Natural killer cell (primary cell): ENCODE measurements at regions not wholly inside any gene's neighbourhood (a gene's known extent, or its start where the extent isn't known, plus 50 kb on each side); places are given as distances from the start of the nearest gene placed in this dataset.

Source experiments
- ATAC-seq, 3 donors: fragments of 150-1000 bp in 2 of 3; fragments of 200-7000 bp in 1 of 3; cut with Tn5 transposase; 1 replicate in 1 of 3; 2 replicates in 2 of 3; pipeline ENCODE4 v1.10.0; 2021; ENCODE audit warnings: mild to moderate bottlenecking in 2 of 3, moderate library complexity in 2 of 3
- DNase-seq, 2 donors: peaks; one replicate each; pipeline versions ENCODE4 v3.0.0 to v3.0.0-alpha.2; 2013 to 2021; ENCODE audit warnings: mixed read lengths in 1 of 2
- H3K27ac ChIP-seq: one replicate; pipeline ENCODE4 v1.5.1; 2013; ENCODE audit warnings: mild to moderate bottlenecking, low read length
- H3K27me3 ChIP-seq: one replicate; pipeline ENCODE4 v1.6.1; 2013; ENCODE audit warnings: low read length; ENCODE audit not compliant: control insufficient read depth, insufficient read depth
- H3K36me3 ChIP-seq: one replicate; pipeline ENCODE4 v1.6.1; 2013; ENCODE audit warnings: low read length; ENCODE audit not compliant: control insufficient read depth, insufficient read depth
- H3K4me1 ChIP-seq: one replicate; pipeline ENCODE4 v1.6.1; 2013; ENCODE audit warnings: low read length; ENCODE audit not compliant: control insufficient read depth, insufficient read depth
- H3K4me3 ChIP-seq: one replicate; pipeline ENCODE4 v1.5.1; 2013; ENCODE audit warnings: low read length
- H3K9me3 ChIP-seq: one replicate; pipeline ENCODE4 v1.6.1; 2013; ENCODE audit warnings: low read length; ENCODE audit not compliant: control insufficient read depth, insufficient read depth
- H3K27ac Mint-ChIP-seq, 2 donors: one replicate each; pipeline ENCODE4 v1.8.0; 2022; ENCODE audit warnings: mild to moderate bottlenecking in 2 of 2, mixed read lengths in 2 of 2, moderate library complexity in 1 of 2
- H3K27me3 Mint-ChIP-seq, 2 donors: one replicate each; pipeline ENCODE4 v1.8.0; 2022; ENCODE audit warnings: low read depth in 2 of 2, mixed read lengths in 2 of 2
- H3K36me3 Mint-ChIP-seq: one replicate; pipeline ENCODE4 v1.8.0; 2022; ENCODE audit warnings: mixed read lengths
- H3K4me1 Mint-ChIP-seq, 2 donors: one replicate each; pipeline ENCODE4 v1.8.0; 2022; ENCODE audit warnings: mixed read lengths in 2 of 2
- H3K4me3 Mint-ChIP-seq: one replicate; pipeline ENCODE4 v1.8.0; 2022; ENCODE audit warnings: mild to moderate bottlenecking, moderate library complexity, mixed read lengths
- H3K9me3 Mint-ChIP-seq, 2 donors: one replicate each; pipeline ENCODE4 v1.8.0; 2022; ENCODE audit warnings: mixed read lengths in 2 of 2
- CTCF ChIP-seq: fragments of 200-600 bp; IDR thresholded peaks from one replicate; pipeline ENCODE4 v1.8.0; 2022; ENCODE audit warnings: antibody characterized with exemption
- WGBS: methylation state at CpG from one replicate; pipeline ENCODE4 v1.1.7; 2013; ENCODE audit warnings: missing lambda C conversion rate; ENCODE audit not compliant: insufficient coverage; 5-methylcytosine and 5-hydroxymethylcytosine counted together
- intact Hi-C: fragments of 100-400 bp; cut with micrococcal nuclease; formaldehyde crosslinking; loops from one replicate; pipeline ENCODE4 v1.14.2; 2022

GRCh38 chr11:31968461-31969358, 122.2 kb upstream of the RCN1 start:
- Mint-ChIP-seq H3K36me3 (no peaks in the 10 kb centered on the region), H3K4me3 (no peak overlapping the region), H3K9me3 (no peaks in the 10 kb centered on the region), H3K4me1 (peaks cover 0 to 4% of the 10 kb centered on the region in 2 donors), H3K27me3 (peaks cover 7 to 36% of the 10 kb centered on the region in 2 donors), H3K27ac (no peak overlapping the region)
- no peak for DNase-seq
- Histone ChIP-seq H3K36me3 (no peaks in the 10 kb centered on the region), H3K27me3 (no peaks in the 10 kb centered on the region), H3K4me3 (no peak overlapping the region), H3K4me1 (no peaks in the 10 kb centered on the region), H3K27ac (no peak overlapping the region), H3K9me3 (no peaks in the 10 kb centered on the region)
- intact Hi-C loops = no loop called here
- TF ChIP-seq CTCF = no peak
- ATAC-seq = no peak
- 90% methylated on average over 11 of the region's 13 CpGs for WGBS

GRCh38 chr11:31967404-31968130, 123.3 kb upstream of the RCN1 start:
- Histone ChIP-seq H3K4me1 (no peaks in the 10 kb centered on the region), H3K4me3 (no peak overlapping the region), H3K27ac (no peak overlapping the region), H3K36me3 (no peaks in the 10 kb centered on the region), H3K9me3 (no peaks in the 10 kb centered on the region), H3K27me3 (no peaks in the 10 kb centered on the region)
- H3K9me3 Mint-ChIP-seq = no peaks in the 10 kb centered on the region
- no peak overlapping the region for H3K4me3 Mint-ChIP-seq
- ATAC-seq (no peak), DNase-seq (no peak)
- TF ChIP-seq CTCF = no peak
- intact Hi-C loops = no loop called here
- H3K36me3 Mint-ChIP-seq = no peaks in the 10 kb centered on the region
- 87% methylated on average over 4 of the region's 7 CpGs for WGBS
- no peak overlapping the region for H3K27ac Mint-ChIP-seq
- H3K4me1 Mint-ChIP-seq = peaks cover 0 to 4% of the 10 kb centered on the region in 2 donors
- peaks cover 5 to 34% of the 10 kb centered on the region in 2 donors for H3K27me3 Mint-ChIP-seq

GRCh38 chr11:31966846-31967245, 124.0 kb upstream of the RCN1 start:
- Mint-ChIP-seq H3K36me3 (no peaks in the 10 kb centered on the region), H3K27ac (no peak overlapping the region), H3K4me1 (no peaks in the 10 kb centered on the region), H3K9me3 (no peaks in the 10 kb centered on the region), H3K27me3 (peaks cover 5 to 38% of the 10 kb centered on the region in 2 donors), H3K4me3 (no peak overlapping the region)
- WGBS = 85% methylated on average over 9 of the region's 9 CpGs
- DNase-seq (no peak), ATAC-seq (no peak)
- Histone ChIP-seq H3K9me3 (no peaks in the 10 kb centered on the region), H3K4me1 (no peaks in the 10 kb centered on the region), H3K27me3 (no peaks in the 10 kb centered on the region), H3K36me3 (no peaks in the 10 kb centered on the region), H3K27ac (no peak overlapping the region), H3K4me3 (no peak overlapping the region)
- intact Hi-C loops = no loop called here
- no peak for TF ChIP-seq CTCF
